ENCODE measurements at regions not wholly inside any gene's neighbourhood (a gene's known extent, or its start where the extent isn't known, plus 50 kb on each side); places are given as distances from the start of the nearest gene placed in this dataset.

DNA sequence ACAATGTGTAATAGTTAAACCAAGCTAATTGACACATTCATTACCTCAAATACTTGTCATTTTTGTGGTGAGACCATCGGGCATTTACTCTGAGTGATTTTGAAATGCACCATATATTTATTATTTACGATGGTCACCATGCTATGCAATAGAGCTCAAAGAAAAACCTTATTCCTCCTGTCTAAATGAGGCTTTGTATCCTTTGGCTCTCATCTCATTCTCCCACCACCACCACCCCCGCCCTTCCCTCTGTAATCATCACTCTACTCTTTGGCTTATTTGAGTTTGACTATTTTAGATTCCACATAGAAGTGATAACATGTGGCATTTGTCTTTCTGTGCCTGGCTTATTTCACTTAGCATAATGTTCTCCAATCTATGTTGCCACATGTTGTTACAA is 124.9 kb downstream of the CYSLTR2 start:
- no peak for DNase-seq
- Histone ChIP-seq H3K27me3 (no peaks in the 10 kb centered on the region), H3K4me3 (no peak overlapping the region), H3K36me3 (no peaks in the 10 kb centered on the region), H3K4me1 (peaks cover 0 to 17% (median 2%) of the 10 kb centered on the region in 4 donors), H3K27ac (no peak overlapping the region), H3K9me3 (peaks cover 0 to 4% (median 0%) of the 10 kb centered on the region in 4 donors)
- 76% methylated on average over 3 of the region's 3 CpGs for WGBS (ENCODE audit: insufficient coverage, low coverage, low lambda C conversion rate, missing lambda C conversion rate)
- ATAC-seq: no peak
- intact Hi-C loops (cut with DNase I): no loop called here
- TF ChIP-seq POLR2A (IDR thresholded peaks at IDR 0.05): no peak
- TF ChIP-seq, protein P1, sequence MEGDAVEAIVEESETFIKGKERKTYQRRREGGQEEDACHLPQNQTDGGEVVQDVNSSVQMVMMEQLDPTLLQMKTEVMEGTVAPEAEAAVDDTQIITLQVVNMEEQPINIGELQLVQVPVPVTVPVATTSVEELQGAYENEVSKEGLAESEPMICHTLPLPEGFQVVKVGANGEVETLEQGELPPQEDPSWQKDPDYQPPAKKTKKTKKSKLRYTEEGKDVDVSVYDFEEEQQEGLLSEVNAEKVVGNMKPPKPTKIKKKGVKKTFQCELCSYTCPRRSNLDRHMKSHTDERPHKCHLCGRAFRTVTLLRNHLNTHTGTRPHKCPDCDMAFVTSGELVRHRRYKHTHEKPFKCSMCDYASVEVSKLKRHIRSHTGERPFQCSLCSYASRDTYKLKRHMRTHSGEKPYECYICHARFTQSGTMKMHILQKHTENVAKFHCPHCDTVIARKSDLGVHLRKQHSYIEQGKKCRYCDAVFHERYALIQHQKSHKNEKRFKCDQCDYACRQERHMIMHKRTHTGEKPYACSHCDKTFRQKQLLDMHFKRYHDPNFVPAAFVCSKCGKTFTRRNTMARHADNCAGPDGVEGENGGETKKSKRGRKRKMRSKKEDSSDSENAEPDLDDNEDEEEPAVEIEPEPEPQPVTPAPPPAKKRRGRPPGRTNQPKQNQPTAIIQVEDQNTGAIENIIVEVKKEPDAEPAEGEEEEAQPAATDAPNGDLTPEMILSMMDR (IDR thresholded peaks at IDR 0.05): no peak

DNA sequence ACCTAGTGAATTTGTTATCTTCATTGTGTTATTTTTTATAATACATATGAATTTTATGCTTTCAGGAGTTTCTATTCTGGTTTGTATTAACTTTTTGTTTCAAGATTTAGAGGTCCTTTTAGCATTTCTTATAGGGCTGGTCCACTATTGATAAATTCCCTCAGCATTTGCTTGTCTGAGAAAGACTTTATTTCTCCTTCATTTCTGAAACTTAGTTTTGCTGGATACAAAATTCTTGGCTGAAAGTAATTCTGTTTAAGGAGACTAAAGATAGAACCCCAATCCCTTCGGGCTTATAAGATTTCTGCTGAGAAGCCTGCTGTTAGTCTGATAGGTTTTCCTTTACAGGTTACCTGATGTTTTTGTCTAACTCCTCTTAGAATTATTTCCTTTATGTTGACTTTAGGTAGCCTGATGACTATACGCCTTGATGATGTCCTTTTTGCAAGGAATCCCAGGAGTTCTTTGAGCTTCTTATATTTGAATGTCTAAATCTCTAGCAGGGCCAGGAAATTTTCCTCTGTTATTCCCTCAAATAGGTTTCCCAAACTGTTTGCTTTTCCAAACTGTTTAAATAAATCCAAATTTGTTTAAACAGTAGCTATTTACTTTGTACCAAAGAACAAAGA is 127.1 kb downstream of the CYSLTR2 start:
- DNase-seq: no peak
- no peak overlapping the region for H3K4me3 ChIP-seq
- intact Hi-C loops (cut with DNase I): no loop called here
- no peaks in the 10 kb centered on the region for H3K36me3 ChIP-seq
- H3K27ac ChIP-seq: no peak overlapping the region
- 60% methylated on average over 2 of the region's 2 CpGs for WGBS (ENCODE audit: insufficient coverage, low coverage, low lambda C conversion rate, missing lambda C conversion rate)
- TF ChIP-seq POLR2A (IDR thresholded peaks at IDR 0.05): no peak
- TF ChIP-seq, protein P1 (IDR thresholded peaks at IDR 0.05): no peak
- H3K27me3 ChIP-seq: no peaks in the 10 kb centered on the region
- peaks cover 0 to 17% (median 2%) of the 10 kb centered on the region in 4 donors for H3K4me1 ChIP-seq
- ATAC-seq: no peak
- H3K9me3 ChIP-seq: peaks cover 0 to 4% (median 0%) of the 10 kb centered on the region in 4 donors

DNA sequence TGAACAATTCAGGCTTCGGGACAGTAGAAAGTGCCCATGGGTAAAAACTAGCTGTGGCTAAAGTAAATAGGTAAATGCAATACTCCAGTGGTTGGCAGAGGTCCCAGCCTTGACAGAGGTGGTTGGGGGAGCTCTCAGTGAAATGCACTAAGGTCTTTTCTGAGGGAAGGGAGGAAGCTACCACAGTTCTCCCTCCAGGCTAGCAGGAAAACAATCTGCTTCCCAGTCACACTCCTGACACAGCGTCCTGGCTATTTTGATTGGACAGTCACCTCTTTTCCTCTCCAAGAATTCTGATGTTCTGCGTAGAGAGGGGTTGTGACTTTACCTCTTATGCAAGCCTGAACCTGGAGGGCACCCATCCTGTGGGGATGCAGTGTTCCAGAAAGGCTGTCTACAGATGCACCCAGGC is 128.7 kb downstream of the CYSLTR2 start:
- TF ChIP-seq, protein P1 (IDR thresholded peaks at IDR 0.05): no peak
- no peak for TF ChIP-seq POLR2A (IDR thresholded peaks at IDR 0.05)
- DNase-seq (peak; percentile 47 to 60 (median 60)), ATAC-seq (peak; percentile 58 to 70 (median 64))
- intact Hi-C loops (cut with DNase I): no loop called here
- Histone ChIP-seq H3K27ac (peak overlapping the region in 2 of 3 donors; percentile 36 to 81), H3K4me1 (peaks cover 0 to 17% (median 2%) of the 10 kb centered on the region in 4 donors), H3K27me3 (no peaks in the 10 kb centered on the region), H3K9me3 (peaks cover 0 to 4% (median 0%) of the 10 kb centered on the region in 4 donors), H3K4me3 (no peak overlapping the region), H3K36me3 (no peaks in the 10 kb centered on the region)
- WGBS (ENCODE audit: insufficient coverage, low coverage, low lambda C conversion rate, missing lambda C conversion rate): 35% methylated on average over 3 of the region's 3 CpGs

DNA sequence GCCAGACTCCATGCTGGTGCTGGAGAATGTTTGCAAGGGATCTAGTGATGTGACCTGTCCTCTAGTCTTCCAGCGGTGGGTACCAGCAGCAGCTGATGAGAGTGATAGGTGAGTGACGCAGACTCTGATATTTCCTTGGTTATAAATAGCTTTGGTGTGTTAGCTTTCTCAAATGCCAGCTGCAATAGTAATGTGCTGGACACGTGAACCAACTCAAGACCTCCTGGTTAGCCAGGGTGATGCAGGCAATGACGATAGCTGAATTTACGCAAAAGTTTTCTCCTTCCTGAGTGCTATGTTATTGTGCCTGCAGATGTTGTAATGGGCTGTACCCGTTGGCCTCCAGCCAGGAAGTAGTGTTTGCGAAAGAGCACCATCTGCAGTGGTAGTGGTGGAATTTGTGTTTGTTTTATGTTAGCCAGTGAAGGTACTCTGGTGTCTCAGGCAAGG is 129.5 kb downstream of the CYSLTR2 start:
- Histone ChIP-seq H3K4me1 (peaks cover 0 to 17% (median 2%) of the 10 kb centered on the region in 4 donors), H3K9me3 (peaks cover 0 to 4% (median 0%) of the 10 kb centered on the region in 4 donors), H3K36me3 (no peaks in the 10 kb centered on the region), H3K4me3 (no peak overlapping the region), H3K27ac (peak overlapping the region in 2 of 3 donors; percentile 36 to 81), H3K27me3 (no peaks in the 10 kb centered on the region)
- peak; percentile 85 to 92 (median 86) for ATAC-seq
- 32% methylated on average over 4 of the region's 7 CpGs for WGBS (ENCODE audit: insufficient coverage, low coverage, low lambda C conversion rate, missing lambda C conversion rate)
- intact Hi-C loops (cut with DNase I): no loop called here
- TF ChIP-seq, protein P1 (IDR thresholded peaks at IDR 0.05): peak in 2 of 4 donors; percentile 8 to 9
- peak; percentile 21 for TF ChIP-seq POLR2A (IDR thresholded peaks at IDR 0.05)
- peak; percentile 76 to 88 (median 84) for DNase-seq

All from right lobe of liver (tissue), 6 donors.